Uterus (tissue), 3 donors: ENCODE measurements at regions not wholly inside any gene's neighbourhood (a gene's known extent, or its start where the extent isn't known, plus 50 kb on each side); places are given as distances from the start of the nearest gene placed in this dataset.

Source experiments
- DNase-seq, 2 donors: peaks; one replicate each; pipeline ENCODE4 v3.0.0-alpha.2; 2019 to 2020
- H3K27ac ChIP-seq, 2 donors: fragments of 200-600 bp; sonication (generic); 1 replicate in 1 of 2; 2 replicates in 1 of 2; pipeline ENCODE4 v1.5.1; 2016 to 2018
- H3K27me3 ChIP-seq, 2 donors: fragments of 200-600 bp; sonication (generic); one replicate each; pipeline ENCODE4 v1.5.1; 2018 to 2019; ENCODE audit warnings: control low read depth in 1 of 2
- H3K36me3 ChIP-seq, 2 donors: fragments of 200-600 bp; sonication (generic); one replicate each; pipeline ENCODE4 v1.5.1; 2019; ENCODE audit warnings: control low read depth in 1 of 2
- H3K4me1 ChIP-seq, 2 donors: fragments of 200-600 bp; sonication (generic); one replicate each; pipeline ENCODE4 v1.5.1; 2018 to 2019; ENCODE audit warnings: control low read depth in 1 of 2
- H3K4me3 ChIP-seq, 2 donors: fragments of 200-600 bp; sonication (generic); 1 replicate in 1 of 2; 2 replicates in 1 of 2; pipeline ENCODE4 v1.5.1; 2018 to 2019; ENCODE audit warnings: mild to moderate bottlenecking in 1 of 2
- H3K9me3 ChIP-seq, 2 donors: fragments of 200-600 bp; sonication (generic); one replicate each; pipeline ENCODE4 v1.5.1; 2019; ENCODE audit warnings: control low read depth in 1 of 2
- POLR2A ChIP-seq, 2 donors: fragments of 450-650 bp; IDR thresholded peaks; one replicate each; pipeline ENCODE4 v1.6.1; 2016; ENCODE audit warnings: antibody characterized with exemption in 2 of 2, mild to moderate bottlenecking in 1 of 2, moderate library complexity in 1 of 2
- intact Hi-C: fragments of 100-400 bp; cut with DNase I; formaldehyde crosslinking; loops from one replicate; pipeline ENCODE4 v1.15.1; 2023; ENCODE audit warnings: low total_unique reads
- TF ChIP-seq, protein P1 (sequence below), 4 experiments: fragments of 200-600 bp in 2 of 4; fragments of 450-650 bp in 2 of 4; sonication (generic) in 2 of 4; IDR thresholded peaks; one replicate each; pipeline ENCODE4 v1.5.1; 2016 to 2019; ENCODE audit warnings: antibody characterized with exemption in 4 of 4, mild to moderate bottlenecking in 2 of 4, moderate library complexity in 1 of 4
- donor health status: DM: yes; HTN: yes; CAD: no.

DNA sequence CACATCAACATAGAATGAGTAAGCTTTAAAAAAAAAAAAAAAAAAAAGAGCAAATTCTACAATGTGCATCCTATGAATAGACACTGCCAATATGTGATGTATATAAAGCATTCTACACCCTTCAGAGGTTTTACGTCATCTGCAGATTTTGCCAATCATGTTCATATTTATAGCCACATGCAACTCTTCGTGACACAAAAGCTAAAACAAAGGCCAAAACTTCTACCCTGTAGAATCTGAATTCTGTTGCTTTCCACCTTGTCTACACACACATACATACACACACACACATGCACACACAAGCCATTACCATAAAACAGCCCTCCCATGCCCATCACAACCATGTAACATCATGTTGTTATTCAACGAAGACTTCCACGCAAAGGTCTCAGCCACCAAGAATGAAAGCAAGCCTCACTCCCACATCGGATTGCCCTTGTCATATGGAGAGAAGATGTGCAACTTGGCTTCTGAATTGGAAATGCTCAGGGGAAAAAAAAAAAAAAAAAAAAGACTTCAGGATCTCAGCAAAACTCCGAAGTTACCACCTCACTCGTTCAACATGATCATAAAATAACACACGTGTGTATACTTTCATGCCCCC lies 479.4 kb upstream of the JARID2 start:
- TF ChIP-seq, protein P1, sequence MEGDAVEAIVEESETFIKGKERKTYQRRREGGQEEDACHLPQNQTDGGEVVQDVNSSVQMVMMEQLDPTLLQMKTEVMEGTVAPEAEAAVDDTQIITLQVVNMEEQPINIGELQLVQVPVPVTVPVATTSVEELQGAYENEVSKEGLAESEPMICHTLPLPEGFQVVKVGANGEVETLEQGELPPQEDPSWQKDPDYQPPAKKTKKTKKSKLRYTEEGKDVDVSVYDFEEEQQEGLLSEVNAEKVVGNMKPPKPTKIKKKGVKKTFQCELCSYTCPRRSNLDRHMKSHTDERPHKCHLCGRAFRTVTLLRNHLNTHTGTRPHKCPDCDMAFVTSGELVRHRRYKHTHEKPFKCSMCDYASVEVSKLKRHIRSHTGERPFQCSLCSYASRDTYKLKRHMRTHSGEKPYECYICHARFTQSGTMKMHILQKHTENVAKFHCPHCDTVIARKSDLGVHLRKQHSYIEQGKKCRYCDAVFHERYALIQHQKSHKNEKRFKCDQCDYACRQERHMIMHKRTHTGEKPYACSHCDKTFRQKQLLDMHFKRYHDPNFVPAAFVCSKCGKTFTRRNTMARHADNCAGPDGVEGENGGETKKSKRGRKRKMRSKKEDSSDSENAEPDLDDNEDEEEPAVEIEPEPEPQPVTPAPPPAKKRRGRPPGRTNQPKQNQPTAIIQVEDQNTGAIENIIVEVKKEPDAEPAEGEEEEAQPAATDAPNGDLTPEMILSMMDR (IDR thresholded peaks at IDR 0.05) = no peak
- no peak for TF ChIP-seq POLR2A (IDR thresholded peaks at IDR 0.05)
- intact Hi-C loops = no loop called here
- H3K36me3 ChIP-seq = no peaks in the 10 kb centered on the region
- H3K9me3 ChIP-seq = no peaks in the 10 kb centered on the region
- H3K27ac ChIP-seq = no peak overlapping the region
- no peaks in the 10 kb centered on the region for H3K4me1 ChIP-seq
- no peaks in the 10 kb centered on the region for H3K27me3 ChIP-seq
- DNase-seq = no peak
- H3K4me3 ChIP-seq = no peak overlapping the region

DNA sequence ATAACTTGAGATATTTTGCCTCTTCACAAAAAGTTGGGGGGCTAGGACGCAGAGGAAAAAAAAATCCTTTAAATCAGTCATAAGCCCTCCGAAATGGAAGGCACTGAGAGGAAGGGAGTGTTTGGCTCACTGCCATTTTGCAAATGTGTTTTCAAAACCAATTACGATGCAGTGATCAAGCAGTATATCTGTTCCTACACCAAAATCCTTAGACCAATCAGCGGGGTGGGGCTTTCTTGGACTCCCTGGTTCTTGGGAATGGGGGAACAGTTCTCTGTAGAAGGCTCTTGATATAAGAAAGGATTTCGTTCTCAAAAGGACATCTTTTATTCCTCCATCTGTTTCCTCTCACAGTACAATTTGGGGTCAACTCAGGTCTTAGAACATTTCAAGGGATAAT lies 478.6 kb upstream of the JARID2 start:
- Histone ChIP-seq H3K4me1 (no peaks in the 10 kb centered on the region), H3K36me3 (no peaks in the 10 kb centered on the region), H3K27ac (no peak overlapping the region), H3K27me3 (no peaks in the 10 kb centered on the region), H3K9me3 (no peaks in the 10 kb centered on the region), H3K4me3 (no peak overlapping the region)
- intact Hi-C loops = no loop called here
- no peak for DNase-seq
- TF ChIP-seq, protein P1 (IDR thresholded peaks at IDR 0.05) = no peak
- TF ChIP-seq POLR2A (IDR thresholded peaks at IDR 0.05) = no peak

DNA sequence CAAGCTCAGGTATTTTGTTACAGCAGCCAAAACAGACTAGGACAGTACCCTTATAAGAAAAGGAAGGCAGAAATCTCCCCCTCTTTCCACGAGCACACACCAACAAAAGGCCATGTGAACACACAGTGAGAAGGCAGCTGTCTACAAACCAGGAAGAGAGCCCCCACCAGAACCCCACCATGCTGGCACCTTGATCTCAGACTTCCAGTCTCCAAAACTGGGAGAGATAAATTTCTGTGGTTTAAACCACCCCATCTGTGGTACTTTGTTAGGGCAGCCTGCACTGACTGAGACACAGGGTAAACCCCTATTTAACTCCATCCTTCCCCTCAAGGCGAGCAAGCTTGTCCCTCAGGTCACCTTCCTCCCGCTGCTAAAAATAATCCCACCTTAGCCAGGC lies 475.8 kb upstream of the JARID2 start:
- Histone ChIP-seq H3K27me3 (no peaks in the 10 kb centered on the region), H3K4me3 (no peak overlapping the region), H3K36me3 (no peaks in the 10 kb centered on the region), H3K4me1 (no peaks in the 10 kb centered on the region), H3K27ac (no peak overlapping the region), H3K9me3 (no peaks in the 10 kb centered on the region)
- intact Hi-C loops = no loop called here
- TF ChIP-seq POLR2A (IDR thresholded peaks at IDR 0.05) = no peak
- TF ChIP-seq, protein P1 (IDR thresholded peaks at IDR 0.05) = no peak
- no peak for DNase-seq

DNA sequence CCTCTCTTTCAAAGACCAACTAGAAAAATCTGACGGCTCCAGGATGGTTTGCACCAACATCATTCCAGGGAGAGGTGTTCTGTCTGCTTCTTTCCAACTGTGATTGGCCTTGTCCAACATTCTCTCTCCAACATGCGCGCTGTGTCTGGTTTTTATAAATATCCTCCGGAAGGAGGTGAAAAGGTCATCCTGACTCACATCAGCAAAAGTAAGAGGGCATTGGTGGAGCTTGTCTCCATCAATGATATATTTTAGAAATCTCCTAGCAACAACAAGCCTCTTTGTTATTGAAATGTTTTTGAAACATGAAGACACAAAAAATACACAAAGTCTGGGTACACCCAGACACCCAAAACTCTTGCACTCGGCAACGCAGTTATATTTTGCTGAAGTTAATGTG lies 475.3 kb upstream of the JARID2 start:
- intact Hi-C loops = no loop called here
- H3K4me1 ChIP-seq = no peaks in the 10 kb centered on the region
- H3K27me3 ChIP-seq = no peaks in the 10 kb centered on the region
- H3K9me3 ChIP-seq = no peaks in the 10 kb centered on the region
- H3K36me3 ChIP-seq = no peaks in the 10 kb centered on the region
- H3K4me3 ChIP-seq = no peak overlapping the region
- no peak overlapping the region for H3K27ac ChIP-seq
- TF ChIP-seq, protein P1 (IDR thresholded peaks at IDR 0.05) = no peak
- no peak for TF ChIP-seq POLR2A (IDR thresholded peaks at IDR 0.05)
- no peak for DNase-seq

DNA sequence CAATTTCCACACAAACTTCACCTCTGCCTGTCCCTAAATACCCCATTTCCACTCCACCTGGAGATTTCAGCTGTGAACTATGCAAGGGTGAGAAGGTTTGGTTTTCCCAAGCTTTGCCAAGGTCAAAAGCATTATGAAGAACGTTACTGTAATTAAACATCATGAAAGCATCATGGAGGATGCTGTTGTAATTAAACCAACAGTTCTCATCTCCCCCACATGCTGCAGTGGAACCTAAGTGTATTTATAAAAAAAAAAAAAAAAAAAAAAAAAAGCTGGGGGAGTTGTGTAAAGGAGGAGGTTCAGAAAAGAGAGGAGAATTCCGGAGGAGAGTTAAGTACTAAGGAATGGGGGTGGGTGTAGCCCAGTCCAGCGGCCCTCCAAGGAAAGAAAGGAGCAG lies 474.9 kb upstream of the JARID2 start:
- H3K4me3 ChIP-seq = no peak overlapping the region
- no peaks in the 10 kb centered on the region for H3K27me3 ChIP-seq
- no peak for DNase-seq
- no peak for TF ChIP-seq POLR2A (IDR thresholded peaks at IDR 0.05)
- TF ChIP-seq, protein P1 (IDR thresholded peaks at IDR 0.05) = no peak
- H3K36me3 ChIP-seq = no peaks in the 10 kb centered on the region
- intact Hi-C loops = no loop called here
- no peaks in the 10 kb centered on the region for H3K9me3 ChIP-seq
- no peak overlapping the region for H3K27ac ChIP-seq
- no peaks in the 10 kb centered on the region for H3K4me1 ChIP-seq
